ENCODE measurements at regions not wholly inside any gene's neighbourhood (a gene's known extent, or its start where the extent isn't known, plus 50 kb on each side); places are given as distances from the start of the nearest gene placed in this dataset.

DNA sequence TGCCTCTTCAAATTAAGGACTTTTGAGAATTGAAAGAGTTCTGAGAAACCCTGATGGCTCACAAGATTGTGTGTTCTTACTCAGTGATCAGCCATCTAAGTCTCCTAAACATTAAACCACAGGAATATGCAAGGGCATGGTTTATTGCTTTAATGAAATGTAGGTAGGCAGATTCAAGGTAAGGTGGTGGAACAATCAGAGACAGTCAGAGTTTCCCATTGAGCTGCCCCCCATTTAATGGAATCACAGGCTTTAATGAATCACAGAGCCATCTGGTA, 107.8 kb upstream of the LRATD1 start:
- Histone ChIP-seq H3K27me3 (ENCODE audit: control insufficient read depth, insufficient read depth, low read length) (no peaks in the 10 kb centered on the region), H3K4me3 (ENCODE audit: low read depth, low read length) (no peak overlapping the region), H3K36me3 (ENCODE audit: control insufficient read depth, insufficient read depth, low read length) (no peaks in the 10 kb centered on the region)
- TF ChIP-seq, protein P1, sequence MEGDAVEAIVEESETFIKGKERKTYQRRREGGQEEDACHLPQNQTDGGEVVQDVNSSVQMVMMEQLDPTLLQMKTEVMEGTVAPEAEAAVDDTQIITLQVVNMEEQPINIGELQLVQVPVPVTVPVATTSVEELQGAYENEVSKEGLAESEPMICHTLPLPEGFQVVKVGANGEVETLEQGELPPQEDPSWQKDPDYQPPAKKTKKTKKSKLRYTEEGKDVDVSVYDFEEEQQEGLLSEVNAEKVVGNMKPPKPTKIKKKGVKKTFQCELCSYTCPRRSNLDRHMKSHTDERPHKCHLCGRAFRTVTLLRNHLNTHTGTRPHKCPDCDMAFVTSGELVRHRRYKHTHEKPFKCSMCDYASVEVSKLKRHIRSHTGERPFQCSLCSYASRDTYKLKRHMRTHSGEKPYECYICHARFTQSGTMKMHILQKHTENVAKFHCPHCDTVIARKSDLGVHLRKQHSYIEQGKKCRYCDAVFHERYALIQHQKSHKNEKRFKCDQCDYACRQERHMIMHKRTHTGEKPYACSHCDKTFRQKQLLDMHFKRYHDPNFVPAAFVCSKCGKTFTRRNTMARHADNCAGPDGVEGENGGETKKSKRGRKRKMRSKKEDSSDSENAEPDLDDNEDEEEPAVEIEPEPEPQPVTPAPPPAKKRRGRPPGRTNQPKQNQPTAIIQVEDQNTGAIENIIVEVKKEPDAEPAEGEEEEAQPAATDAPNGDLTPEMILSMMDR (IDR thresholded peaks at IDR 0.05; ENCODE audit: insufficient read depth, low read length, poor library complexity, severe bottlenecking), result no peak
- peak; percentile 55 for DNase-seq (ENCODE audit: low read depth)

DNA sequence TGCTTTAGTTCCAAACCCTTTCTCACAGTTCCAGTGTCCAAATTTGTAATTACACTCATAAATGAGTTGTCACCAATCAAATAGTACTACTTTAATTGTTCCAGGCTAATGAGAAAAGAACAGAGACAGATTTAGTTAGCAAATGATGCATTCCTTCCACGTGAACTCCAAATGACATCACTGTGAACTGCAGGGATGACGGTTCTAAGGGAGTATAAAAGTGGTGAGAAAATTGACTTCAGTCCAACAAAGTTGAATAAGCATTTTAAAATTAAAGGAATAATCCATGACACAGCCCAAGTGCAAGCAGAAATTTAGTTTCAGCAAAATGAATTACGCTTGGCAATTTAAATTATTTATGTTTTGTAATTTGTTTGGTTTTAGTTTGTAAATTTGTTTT, 102.0 kb upstream of the LRATD1 start:
- TF ChIP-seq, protein P1 (IDR thresholded peaks at IDR 0.05; ENCODE audit: insufficient read depth, low read length, poor library complexity, severe bottlenecking), result no peak
- no peaks in the 10 kb centered on the region for H3K27me3 ChIP-seq (ENCODE audit: control insufficient read depth, insufficient read depth, low read length)
- H3K36me3 ChIP-seq (ENCODE audit: control insufficient read depth, insufficient read depth, low read length), result no peaks in the 10 kb centered on the region
- DNase-seq (ENCODE audit: low read depth), result no peak
- no peak overlapping the region for H3K4me3 ChIP-seq (ENCODE audit: low read depth, low read length)

DNA sequence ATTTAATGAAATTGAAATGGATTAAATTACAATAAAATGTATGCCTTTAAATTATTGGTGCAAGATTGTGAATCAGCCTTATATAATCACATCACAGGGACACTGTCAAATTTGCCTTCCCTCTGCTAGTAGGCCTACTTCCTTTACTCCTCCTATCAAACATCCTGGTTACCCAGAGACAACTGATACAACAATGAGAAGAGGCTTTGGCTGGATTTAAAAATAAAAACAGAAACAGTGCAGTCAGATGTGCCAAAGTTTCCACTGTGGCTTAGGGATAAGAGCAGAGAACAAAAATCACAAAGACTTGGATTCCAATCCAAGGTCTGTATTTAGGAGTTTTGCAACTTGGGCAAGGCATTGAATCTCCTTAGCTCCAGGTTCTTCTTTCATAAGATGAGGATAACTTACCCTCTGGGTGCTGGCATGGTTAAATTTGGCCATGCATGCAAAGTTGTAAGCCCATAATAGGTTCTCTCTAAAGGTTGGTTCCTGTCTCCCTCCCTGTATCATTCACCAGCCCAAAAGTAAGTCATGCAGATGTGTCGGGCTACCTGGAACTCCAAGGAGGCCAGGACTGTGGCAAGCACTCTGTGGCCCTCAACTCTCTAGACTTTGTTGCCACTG, 99.3 kb upstream of the LRATD1 start:
- TF ChIP-seq, protein P1 (IDR thresholded peaks at IDR 0.05; ENCODE audit: insufficient read depth, low read length, poor library complexity, severe bottlenecking), result no peak
- no peak overlapping the region for H3K4me3 ChIP-seq (ENCODE audit: low read depth, low read length)
- no peaks in the 10 kb centered on the region for H3K36me3 ChIP-seq (ENCODE audit: control insufficient read depth, insufficient read depth, low read length)
- no peaks in the 10 kb centered on the region for H3K27me3 ChIP-seq (ENCODE audit: control insufficient read depth, insufficient read depth, low read length)
- no peak for DNase-seq (ENCODE audit: low read depth)

DNA sequence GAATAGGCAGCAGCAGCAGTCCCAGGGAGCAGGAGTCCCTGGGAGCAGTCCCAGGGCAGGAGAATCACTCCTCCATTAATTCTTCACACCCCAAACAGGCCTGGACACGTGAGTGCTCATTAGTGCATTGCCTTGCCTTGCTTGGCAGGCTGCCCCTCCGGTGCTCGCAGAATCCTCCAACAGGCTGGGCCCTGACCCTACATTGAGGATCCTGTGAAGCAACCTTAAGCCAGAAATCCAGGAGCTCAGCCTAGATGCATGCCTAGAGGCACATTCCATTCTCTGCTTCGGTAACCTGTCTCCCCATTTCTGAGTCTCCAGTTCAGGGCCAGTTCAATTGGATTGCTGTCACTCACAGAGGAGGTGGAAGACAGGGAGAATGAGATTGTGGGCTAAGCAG, 97.4 kb upstream of the LRATD1 start:
- TF ChIP-seq, protein P1 (IDR thresholded peaks at IDR 0.05; ENCODE audit: insufficient read depth, low read length, poor library complexity, severe bottlenecking), result no peak
- H3K27me3 ChIP-seq (ENCODE audit: control insufficient read depth, insufficient read depth, low read length), result no peaks in the 10 kb centered on the region
- DNase-seq (ENCODE audit: low read depth), result no peak

DNA sequence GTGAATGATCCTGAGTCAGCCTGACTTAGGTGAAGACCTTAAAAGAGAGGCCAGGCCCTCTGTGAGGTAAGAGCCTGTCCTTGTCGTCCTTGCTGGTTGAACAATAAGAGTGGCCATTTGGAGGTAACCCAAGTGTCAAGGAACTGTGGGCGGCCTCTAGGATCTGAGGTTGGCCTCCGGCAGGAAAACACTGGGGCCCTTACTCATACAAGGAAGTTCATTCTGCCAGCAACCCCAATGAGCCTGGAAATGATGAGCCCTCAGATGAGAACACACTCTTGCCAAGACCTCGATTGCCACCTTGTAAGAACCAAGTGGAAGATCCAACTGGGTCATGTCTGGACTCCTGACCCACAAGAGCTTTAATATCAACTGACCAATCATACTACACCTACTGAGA, 95.5 kb upstream of the LRATD1 start:
- H3K36me3 ChIP-seq (ENCODE audit: control insufficient read depth, insufficient read depth, low read length), result no peaks in the 10 kb centered on the region
- no peak overlapping the region for H3K4me3 ChIP-seq (ENCODE audit: low read depth, low read length)
- no peaks in the 10 kb centered on the region for H3K27me3 ChIP-seq (ENCODE audit: control insufficient read depth, insufficient read depth, low read length)
- DNase-seq (ENCODE audit: low read depth), result no peak
- TF ChIP-seq, protein P1 (IDR thresholded peaks at IDR 0.05; ENCODE audit: insufficient read depth, low read length, poor library complexity, severe bottlenecking), result no peak

More for the DNA sequence above, 97.4 kb upstream of the LRATD1 start:
- Histone ChIP-seq H3K4me3 (ENCODE audit: low read depth, low read length) (no peak overlapping the region), H3K36me3 (ENCODE audit: control insufficient read depth, insufficient read depth, low read length) (no peaks in the 10 kb centered on the region)

DNA sequence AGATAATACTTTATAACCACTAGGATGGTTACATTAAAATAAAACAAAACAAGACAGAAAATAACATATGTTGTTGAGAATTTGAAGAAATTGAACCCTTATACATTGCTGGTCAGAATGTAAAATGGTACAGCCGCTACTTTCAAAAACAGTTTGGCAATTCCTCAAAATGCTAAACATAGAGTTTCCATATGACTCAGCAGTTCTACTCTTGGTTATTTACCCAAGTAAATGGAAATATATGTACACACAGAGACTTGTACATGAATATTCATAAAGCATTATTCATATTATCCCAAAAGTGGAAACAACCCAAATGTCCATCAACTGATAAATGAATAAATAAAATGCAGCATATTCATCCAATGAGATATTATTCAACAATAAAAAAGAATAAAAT, 92.5 kb upstream of the LRATD1 start:
- Histone ChIP-seq H3K27me3 (ENCODE audit: control insufficient read depth, insufficient read depth, low read length) (no peaks in the 10 kb centered on the region), H3K36me3 (ENCODE audit: control insufficient read depth, insufficient read depth, low read length) (no peaks in the 10 kb centered on the region), H3K4me3 (ENCODE audit: low read depth, low read length) (no peak overlapping the region)
- no peak for DNase-seq (ENCODE audit: low read depth)
- TF ChIP-seq, protein P1 (IDR thresholded peaks at IDR 0.05; ENCODE audit: insufficient read depth, low read length, poor library complexity, severe bottlenecking), result no peak

Data from kidney epithelial cell (primary cell).